ENCODE measurements at regions not wholly inside any gene's neighbourhood (a gene's known extent, or its start where the extent isn't known, plus 50 kb on each side); places are given as distances from the start of the nearest gene placed in this dataset.

DNA sequence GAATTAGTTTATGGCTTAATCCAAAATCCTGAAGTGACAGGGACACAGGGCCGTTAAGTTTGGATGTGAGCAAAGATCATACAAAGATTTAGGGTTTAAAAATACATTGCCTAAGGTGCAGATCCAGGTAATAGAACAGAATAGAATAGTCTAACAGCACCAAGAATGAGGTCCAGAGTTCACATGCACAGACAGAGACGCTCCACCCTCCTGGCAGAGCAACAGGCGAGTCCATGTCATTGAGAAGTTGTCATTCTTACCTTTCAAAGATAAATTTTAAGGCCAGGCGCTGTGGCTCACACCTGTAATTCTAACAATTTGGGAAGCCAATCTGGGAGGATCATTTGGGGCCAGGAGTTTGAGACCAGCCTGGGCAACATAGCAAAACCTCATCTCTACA, 209.1 kb upstream of the AUTS2 start:
- TF ChIP-seq, protein P1, sequence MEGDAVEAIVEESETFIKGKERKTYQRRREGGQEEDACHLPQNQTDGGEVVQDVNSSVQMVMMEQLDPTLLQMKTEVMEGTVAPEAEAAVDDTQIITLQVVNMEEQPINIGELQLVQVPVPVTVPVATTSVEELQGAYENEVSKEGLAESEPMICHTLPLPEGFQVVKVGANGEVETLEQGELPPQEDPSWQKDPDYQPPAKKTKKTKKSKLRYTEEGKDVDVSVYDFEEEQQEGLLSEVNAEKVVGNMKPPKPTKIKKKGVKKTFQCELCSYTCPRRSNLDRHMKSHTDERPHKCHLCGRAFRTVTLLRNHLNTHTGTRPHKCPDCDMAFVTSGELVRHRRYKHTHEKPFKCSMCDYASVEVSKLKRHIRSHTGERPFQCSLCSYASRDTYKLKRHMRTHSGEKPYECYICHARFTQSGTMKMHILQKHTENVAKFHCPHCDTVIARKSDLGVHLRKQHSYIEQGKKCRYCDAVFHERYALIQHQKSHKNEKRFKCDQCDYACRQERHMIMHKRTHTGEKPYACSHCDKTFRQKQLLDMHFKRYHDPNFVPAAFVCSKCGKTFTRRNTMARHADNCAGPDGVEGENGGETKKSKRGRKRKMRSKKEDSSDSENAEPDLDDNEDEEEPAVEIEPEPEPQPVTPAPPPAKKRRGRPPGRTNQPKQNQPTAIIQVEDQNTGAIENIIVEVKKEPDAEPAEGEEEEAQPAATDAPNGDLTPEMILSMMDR (conservative IDR thresholded peaks at IDR 0.05), result no peak
- no peak for TF ChIP-seq ZFX (IDR thresholded peaks at IDR 0.05)

Data from C4-2B (cell line).